Activated T-cell treated with anti-CD3 and anti-CD28 coated beads, Interleukin-2, amount 50 U/mL, for 4 hours (primary cell): ENCODE measurements at regions not wholly inside any gene's neighbourhood (a gene's known extent, or its start where the extent isn't known, plus 50 kb on each side); places are given as distances from the start of the nearest gene placed in this dataset.
A peak's percentile ranks its signal among the peaks of the same experiment; 100 is the strongest.

Experiments used
- ATAC-seq, 2 donors: fragments of 200-7000 bp; cut with Tn5 transposase; one replicate each; pipeline ENCODE4 v1.10.0; 2021
- DNase-seq: peaks from one replicate; pipeline ENCODE4 v3.0.0-alpha.2; 2020
- H3K27me3 Mint-ChIP-seq: one replicate; pipeline ENCODE4 v1.8.0; 2021; ENCODE audit warnings: low read depth, mixed read lengths
- H3K36me3 Mint-ChIP-seq: one replicate; pipeline ENCODE4 v1.8.0; 2022; ENCODE audit warnings: mixed read lengths; ENCODE audit not compliant: insufficient read depth
- H3K4me1 Mint-ChIP-seq: one replicate; pipeline ENCODE4 v1.8.0; 2021; ENCODE audit warnings: low read depth, mixed read lengths
- H3K4me3 Mint-ChIP-seq: one replicate; pipeline ENCODE4 v1.8.0; 2021; ENCODE audit warnings: mild to moderate bottlenecking, moderate library complexity, mixed read lengths
- H3K9me3 Mint-ChIP-seq: one replicate; pipeline ENCODE4 v1.8.0; 2021; ENCODE audit warnings: mixed read lengths

DNA sequence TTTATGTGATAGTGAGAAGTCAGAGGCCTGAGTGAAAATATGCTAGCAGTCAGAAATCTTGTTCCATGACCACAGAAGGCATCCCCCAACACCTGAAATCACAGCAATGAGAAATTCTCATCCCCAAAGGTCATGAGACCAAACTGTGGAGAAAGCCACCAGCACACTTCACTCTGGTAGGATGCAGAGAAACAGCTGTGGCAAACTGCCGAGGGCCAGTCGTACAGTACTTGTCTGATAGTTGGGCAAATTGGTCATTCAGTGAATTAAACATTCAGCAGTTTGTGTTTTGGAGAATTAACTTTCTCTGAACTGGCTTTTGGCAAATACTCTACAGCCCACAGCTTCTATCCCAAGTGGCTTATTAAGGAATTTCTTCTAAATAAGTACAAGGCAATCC lies 117.2 kb downstream of the TSN start:
- H3K4me1 Mint-ChIP-seq, result no peaks in the 10 kb centered on the region
- no peak for ATAC-seq
- no peak overlapping the region for H3K4me3 Mint-ChIP-seq
- H3K36me3 Mint-ChIP-seq, result no peaks in the 10 kb centered on the region
- H3K27me3 Mint-ChIP-seq, result peaks cover 4% of the 10 kb centered on the region
- DNase-seq, result no peak
- H3K9me3 Mint-ChIP-seq, result no peaks in the 10 kb centered on the region

DNA sequence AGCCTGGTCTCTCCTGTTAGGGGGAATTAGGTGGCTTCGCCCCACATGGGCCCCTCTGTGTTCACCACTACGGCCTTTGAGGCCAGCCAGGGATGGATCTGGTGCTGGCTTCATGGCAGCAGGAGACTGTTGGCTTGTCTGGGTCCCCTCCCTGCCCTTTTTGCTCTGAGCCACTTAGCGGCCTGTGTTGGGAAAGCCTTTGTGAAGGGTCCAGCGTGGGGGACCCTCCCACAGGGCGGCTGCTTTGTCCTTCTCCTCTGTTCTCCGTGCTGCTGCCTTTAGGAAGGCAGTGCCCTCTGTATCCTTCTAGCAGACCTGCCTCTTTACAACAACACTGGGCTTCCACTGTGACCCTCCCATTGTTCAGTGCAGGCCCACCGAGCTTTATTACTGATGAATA lies 118.4 kb downstream of the TSN start:
- DNase-seq (no peak), ATAC-seq (no peak)
- no peaks in the 10 kb centered on the region for H3K4me1 Mint-ChIP-seq
- H3K9me3 Mint-ChIP-seq, result peaks cover 4% of the 10 kb centered on the region
- H3K36me3 Mint-ChIP-seq, result no peaks in the 10 kb centered on the region
- H3K4me3 Mint-ChIP-seq, result no peak overlapping the region
- peaks cover 4% of the 10 kb centered on the region for H3K27me3 Mint-ChIP-seq

DNA sequence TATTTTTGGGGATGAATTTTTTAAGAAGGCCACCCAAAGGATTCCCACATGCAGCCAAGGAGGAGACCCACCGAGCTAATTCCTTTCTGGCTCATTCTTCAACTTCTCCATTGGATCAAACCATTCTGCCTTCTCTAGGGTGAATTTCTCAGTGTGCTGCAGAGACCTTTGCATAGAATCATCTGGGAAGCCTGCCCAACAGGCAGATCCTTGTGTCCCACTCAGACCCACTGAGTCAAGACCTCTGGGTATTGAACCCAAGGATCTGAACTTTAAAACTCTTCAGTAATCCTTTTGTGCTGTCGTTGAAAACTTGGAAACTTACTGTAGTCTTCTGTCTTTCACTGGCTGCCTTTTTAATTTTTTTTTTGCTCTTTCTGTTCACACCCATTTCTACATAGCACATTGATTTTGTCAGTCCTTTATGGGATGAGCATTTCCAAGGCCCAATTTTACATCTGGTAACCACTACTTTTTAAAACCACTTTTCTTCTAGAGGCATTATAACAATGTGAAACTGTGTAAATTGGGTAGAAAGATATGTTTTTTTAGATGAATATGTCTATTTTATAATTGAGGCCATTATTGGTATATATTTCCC lies 120.2 kb downstream of the TSN start:
- no peak for DNase-seq
- no peak for ATAC-seq
- H3K9me3 Mint-ChIP-seq, result peaks cover 4% of the 10 kb centered on the region
- no peaks in the 10 kb centered on the region for H3K36me3 Mint-ChIP-seq
- H3K4me1 Mint-ChIP-seq, result no peaks in the 10 kb centered on the region
- no peak overlapping the region for H3K4me3 Mint-ChIP-seq
- peaks cover 8% of the 10 kb centered on the region for H3K27me3 Mint-ChIP-seq

DNA sequence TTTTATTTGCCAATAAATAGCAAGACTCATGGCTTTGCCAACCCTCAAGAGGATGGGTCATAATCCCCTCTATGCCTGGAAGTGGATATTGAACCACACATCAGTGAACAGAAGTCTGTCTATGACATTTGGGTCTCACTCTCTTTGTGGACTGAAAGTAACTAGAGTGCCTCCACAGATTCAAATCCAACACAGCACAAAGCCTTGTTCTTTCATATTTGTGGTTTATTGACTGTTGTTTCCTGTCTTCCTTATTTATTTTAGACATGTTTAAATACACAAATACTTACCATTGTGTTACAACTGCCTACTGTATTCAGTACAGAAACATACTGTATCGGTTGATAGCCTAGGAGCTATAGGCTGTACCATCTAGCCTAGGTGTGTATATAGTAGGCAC lies 121.9 kb downstream of the TSN start:
- DNase-seq (no peak), ATAC-seq (no peak)
- peaks cover 4% of the 10 kb centered on the region for H3K9me3 Mint-ChIP-seq
- no peaks in the 10 kb centered on the region for H3K4me1 Mint-ChIP-seq
- H3K36me3 Mint-ChIP-seq, result no peaks in the 10 kb centered on the region
- no peak overlapping the region for H3K4me3 Mint-ChIP-seq
- H3K27me3 Mint-ChIP-seq, result peaks cover 16% of the 10 kb centered on the region

DNA sequence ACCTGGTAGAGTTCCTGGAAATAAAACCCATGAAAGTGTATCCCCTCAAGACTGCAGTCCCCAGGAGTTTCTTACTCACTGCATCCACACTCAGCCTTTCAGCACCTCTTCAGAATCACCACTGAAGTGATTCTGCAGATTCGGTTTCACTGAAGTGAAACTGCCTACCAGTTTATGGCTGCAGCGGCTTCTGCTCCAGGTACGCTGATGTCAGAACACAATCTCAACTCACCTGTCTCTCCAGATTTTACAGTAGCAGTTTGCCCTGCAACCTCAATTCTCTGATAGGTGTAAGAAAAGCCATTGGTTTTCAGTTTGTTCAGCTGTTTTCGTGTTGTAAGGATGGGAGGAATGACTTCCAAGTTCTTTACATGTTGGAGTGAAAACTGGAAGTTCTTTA lies 124.8 kb downstream of the TSN start:
- peaks cover 12% of the 10 kb centered on the region for H3K27me3 Mint-ChIP-seq
- no peaks in the 10 kb centered on the region for H3K36me3 Mint-ChIP-seq
- DNase-seq (no peak), ATAC-seq (no peak)
- no peaks in the 10 kb centered on the region for H3K4me1 Mint-ChIP-seq
- peaks cover 4% of the 10 kb centered on the region for H3K9me3 Mint-ChIP-seq
- H3K4me3 Mint-ChIP-seq, result no peak overlapping the region

DNA sequence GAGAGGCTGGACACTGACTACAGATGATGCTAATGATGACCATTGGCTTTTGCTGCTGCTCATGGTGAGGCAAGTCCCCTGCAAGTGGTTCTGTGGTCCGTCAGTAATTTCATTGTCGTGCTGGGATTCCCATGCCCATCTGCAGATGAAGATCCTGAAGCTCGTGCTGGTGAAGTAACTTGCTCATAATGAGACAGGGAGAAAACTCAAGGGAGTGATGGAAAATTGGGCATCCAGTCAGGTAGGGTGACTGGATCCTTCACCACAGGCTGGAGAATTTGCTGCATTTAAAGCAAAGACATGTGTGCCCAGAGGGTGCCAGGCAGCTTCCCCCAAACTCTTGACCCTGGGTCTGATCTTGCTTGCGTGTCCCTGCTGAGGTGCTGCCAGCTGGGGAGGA lies 125.6 kb downstream of the TSN start:
- no peaks in the 10 kb centered on the region for H3K4me1 Mint-ChIP-seq

DNA sequence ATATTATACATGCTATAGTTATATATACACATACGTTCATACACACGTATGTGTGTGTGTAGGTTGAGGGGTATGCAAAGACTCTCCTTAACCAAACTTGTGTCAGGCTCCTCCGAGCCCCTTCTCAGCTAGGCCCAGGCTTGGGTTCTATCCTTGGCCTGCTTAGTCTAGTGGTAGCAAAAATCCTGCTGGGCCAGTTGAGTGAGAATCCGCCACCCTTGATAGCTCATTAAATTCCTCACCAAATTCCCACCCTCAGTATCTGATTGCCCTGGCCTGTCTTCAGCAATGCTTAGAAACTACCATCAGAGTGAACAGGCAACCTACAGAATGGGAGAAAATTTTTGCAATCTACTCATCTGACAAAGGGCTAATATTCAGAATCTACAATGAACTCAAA lies 126.5 kb downstream of the TSN start:
- DNase-seq, result no peak
- Mint-ChIP-seq H3K27me3 (peaks cover 13% of the 10 kb centered on the region), H3K36me3 (no peaks in the 10 kb centered on the region), H3K4me1 (no peaks in the 10 kb centered on the region), H3K4me3 (no peak overlapping the region), H3K9me3 (peaks cover 4% of the 10 kb centered on the region)
- no peak for ATAC-seq

More for the DNA sequence above, 125.6 kb downstream of the TSN start:
- no peak for ATAC-seq
- no peaks in the 10 kb centered on the region for H3K36me3 Mint-ChIP-seq
- no peak for DNase-seq
- peaks cover 4% of the 10 kb centered on the region for H3K9me3 Mint-ChIP-seq
- peaks cover 12% of the 10 kb centered on the region for H3K27me3 Mint-ChIP-seq
- H3K4me3 Mint-ChIP-seq, result no peak overlapping the region

DNA sequence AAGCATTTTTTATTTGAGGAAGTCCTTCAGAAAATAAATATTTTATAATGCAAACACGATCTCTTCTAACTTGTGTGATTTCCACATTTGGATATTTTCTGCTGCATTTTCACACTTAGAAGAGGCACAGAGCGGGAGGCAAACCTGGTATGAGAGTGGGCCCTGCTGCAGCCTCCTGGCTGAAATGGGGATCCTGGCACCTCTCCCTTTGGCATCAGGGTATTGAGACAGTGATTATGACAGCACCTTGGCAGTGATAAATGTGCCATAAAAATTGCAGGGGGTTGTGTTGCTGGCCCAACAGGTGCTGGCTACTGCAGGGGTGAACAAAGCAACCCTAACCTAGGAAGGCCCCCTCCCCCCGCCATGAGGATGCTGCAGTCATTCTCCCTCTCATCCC lies 128.6 kb downstream of the TSN start:
- Mint-ChIP-seq H3K27me3 (peaks cover 15% of the 10 kb centered on the region), H3K9me3 (no peaks in the 10 kb centered on the region), H3K4me3 (no peak overlapping the region), H3K36me3 (no peaks in the 10 kb centered on the region), H3K4me1 (no peaks in the 10 kb centered on the region)
- DNase-seq (no peak), ATAC-seq (no peak)

DNA sequence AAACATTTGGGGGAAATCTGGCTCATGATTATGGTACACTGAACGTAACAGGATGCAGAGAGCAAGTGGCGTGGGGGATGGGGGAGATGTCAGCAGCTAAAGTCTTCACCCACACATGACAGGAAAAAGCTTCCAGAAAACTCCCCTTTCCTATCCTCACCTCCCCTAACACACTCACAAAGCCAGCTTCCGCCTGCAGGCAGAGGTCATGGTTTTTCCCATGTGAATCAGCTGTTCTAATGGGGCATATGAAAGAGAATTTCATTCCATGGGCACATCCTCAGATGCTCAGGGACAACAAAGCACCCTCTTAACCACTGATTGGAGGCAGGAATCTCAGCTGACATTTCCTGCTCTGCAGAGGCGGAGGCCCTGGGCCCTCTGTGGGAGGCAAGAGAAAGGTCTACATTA lies 129.1 kb downstream of the TSN start:
- Mint-ChIP-seq H3K36me3 (no peaks in the 10 kb centered on the region), H3K9me3 (no peaks in the 10 kb centered on the region), H3K27me3 (peaks cover 15% of the 10 kb centered on the region), H3K4me3 (no peak overlapping the region), H3K4me1 (no peaks in the 10 kb centered on the region)
- DNase-seq (no peak), ATAC-seq (no peak)

DNA sequence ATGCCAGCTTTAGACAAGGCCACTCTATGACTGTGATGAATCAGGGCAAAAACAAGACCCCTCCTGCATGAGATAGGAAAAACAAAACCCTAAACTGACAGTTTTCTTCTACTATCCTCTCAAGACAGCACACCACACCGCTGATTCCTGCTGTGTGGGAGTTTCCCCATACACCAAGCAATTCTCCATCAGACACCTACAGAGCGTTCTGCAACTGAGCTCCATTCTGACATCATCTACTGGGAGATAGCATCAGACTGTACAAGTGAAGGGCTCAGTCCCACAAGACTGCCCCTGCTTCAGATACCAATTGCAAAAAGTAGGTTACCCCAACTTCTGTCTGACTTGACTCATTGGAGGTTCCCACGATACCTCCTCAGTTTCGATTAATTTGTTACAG lies 130.6 kb downstream of the TSN start:
- no peaks in the 10 kb centered on the region for H3K9me3 Mint-ChIP-seq
- no peak overlapping the region for H3K4me3 Mint-ChIP-seq
- H3K36me3 Mint-ChIP-seq, result no peaks in the 10 kb centered on the region
- H3K27me3 Mint-ChIP-seq, result peaks cover 8% of the 10 kb centered on the region
- ATAC-seq (no peak), DNase-seq (no peak)
- no peaks in the 10 kb centered on the region for H3K4me1 Mint-ChIP-seq

DNA sequence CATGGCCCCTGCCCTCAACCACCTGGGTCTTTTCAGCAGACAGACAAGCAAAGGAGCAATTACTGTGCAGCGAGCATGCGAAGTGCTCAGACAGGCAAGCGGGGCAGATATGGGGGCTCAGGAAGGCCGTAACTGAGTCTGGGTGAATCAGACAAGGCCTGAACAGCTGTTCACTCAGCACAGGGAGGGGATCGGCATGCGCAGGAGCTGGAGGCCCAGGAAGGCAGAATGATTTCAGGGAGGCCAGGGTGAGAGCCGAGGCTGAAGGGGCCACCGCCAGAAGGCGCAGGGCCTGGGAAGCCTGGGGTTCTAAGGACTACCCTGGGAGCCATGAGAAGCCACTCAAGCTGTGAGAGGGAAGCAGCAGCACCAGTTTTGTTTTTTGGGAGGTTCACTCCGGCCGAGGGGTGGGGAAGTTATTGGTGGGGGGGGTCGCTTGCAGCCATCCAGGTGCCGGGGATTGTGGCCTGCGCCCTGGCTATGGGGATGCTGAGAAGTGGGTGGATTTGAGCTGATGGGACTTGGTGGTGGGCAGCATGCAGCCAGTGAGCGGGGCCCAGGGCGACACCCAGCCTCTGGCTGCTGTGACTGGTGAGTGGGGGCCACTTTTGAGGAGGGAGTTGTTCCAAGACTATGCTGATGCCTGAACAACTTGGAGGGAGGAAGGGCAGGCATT lies 132.2 kb downstream of the TSN start:
- ATAC-seq (no peak), DNase-seq (no peak)
- H3K36me3 Mint-ChIP-seq, result no peaks in the 10 kb centered on the region
- H3K4me3 Mint-ChIP-seq, result no peak overlapping the region
- no peaks in the 10 kb centered on the region for H3K9me3 Mint-ChIP-seq
- H3K4me1 Mint-ChIP-seq, result no peaks in the 10 kb centered on the region
- peaks cover 3% of the 10 kb centered on the region for H3K27me3 Mint-ChIP-seq

DNA sequence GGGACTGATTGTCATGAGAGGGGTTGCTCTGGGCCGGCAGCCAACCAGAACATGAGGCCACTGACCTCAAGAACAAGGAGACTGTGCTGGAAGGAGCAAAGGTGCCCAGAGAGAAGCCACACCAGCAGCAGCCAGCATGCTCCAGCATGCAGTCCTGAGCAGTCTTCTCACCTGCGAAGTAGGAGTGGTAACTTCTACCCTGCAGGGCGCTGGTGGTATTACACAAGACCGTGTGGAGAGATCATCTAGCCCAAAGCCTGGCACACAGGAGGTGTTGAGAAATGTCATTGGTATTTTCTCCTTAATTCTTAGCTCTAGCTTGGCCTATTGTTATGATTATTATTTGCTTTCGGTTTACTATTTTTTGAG lies 132.7 kb downstream of the TSN start:
- ATAC-seq (peak; percentile 54 to 71), DNase-seq (no peak)
- Mint-ChIP-seq H3K27me3 (peaks cover 3% of the 10 kb centered on the region), H3K36me3 (no peaks in the 10 kb centered on the region), H3K4me1 (no peaks in the 10 kb centered on the region), H3K9me3 (no peaks in the 10 kb centered on the region), H3K4me3 (no peak overlapping the region)

DNA sequence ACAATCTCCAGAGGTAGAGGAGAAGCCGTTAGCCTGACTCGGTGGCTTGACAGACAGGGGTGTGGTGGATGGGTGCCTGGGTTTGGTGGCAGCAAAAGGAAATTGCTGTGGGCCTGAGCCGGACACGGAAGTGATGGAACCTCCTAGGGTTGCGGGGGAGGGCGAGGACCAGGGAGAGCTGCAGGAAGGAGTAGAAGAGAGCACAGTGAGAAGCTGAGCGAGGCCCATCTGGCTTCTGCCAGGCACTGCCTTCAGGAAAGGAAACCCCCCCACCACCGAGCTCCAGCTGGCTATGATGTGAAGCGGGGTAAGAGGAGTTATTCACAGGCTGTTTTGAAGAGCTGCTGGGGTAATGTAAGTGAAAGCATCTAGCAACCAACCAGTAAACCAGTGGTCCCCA lies 134.6 kb downstream of the TSN start:
- ATAC-seq, result no peak
- H3K4me3 Mint-ChIP-seq, result no peak overlapping the region
- H3K4me1 Mint-ChIP-seq, result no peaks in the 10 kb centered on the region
- H3K27me3 Mint-ChIP-seq, result peaks cover 9% of the 10 kb centered on the region
- no peaks in the 10 kb centered on the region for H3K9me3 Mint-ChIP-seq
- H3K36me3 Mint-ChIP-seq, result no peaks in the 10 kb centered on the region
- no peak for DNase-seq

DNA sequence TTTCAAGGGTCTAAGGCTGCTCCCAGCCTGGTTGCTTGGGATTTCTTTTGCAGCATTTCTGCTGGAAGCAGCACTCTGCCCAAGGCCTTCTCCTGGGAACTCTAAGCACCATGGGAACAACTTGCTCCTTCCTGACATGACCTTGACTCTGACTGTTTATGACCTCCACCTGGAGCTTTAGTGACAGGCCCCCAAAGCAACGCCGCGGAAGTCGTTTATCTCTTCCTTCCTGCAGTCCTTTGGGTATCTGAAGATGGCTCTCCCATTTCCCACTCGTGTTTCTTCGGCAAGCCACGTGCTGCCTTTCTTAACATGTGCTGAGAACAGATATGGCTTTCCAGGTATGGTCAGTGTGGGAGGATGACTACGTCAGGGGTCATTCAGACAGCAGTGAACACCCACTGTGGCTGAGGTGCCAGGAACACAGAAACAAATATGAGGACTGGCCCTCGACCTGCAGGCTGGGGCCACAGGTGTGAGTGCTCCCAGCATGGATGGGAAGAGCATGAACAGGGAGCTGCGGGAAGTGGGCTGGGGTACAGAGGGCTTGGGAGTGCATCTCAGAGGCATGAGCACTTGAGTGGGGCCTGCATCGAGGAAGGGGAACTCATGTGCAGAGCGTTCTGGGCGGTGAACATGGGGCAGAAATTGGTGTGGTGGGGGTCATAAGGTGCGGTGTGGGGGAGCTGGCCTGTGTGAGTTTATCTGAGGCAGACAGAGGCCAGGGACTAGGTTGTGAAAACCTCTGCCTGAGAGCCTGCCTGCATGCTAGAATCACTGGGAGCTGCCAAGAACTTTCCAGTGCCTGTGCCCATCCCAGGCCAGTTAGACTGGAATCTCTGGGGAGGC lies 140.5 kb downstream of the TSN start:
- Mint-ChIP-seq H3K4me3 (no peak overlapping the region), H3K4me1 (no peaks in the 10 kb centered on the region), H3K36me3 (no peaks in the 10 kb centered on the region), H3K9me3 (no peaks in the 10 kb centered on the region), H3K27me3 (peaks cover 7% of the 10 kb centered on the region)
- DNase-seq (no peak), ATAC-seq (no peak)
